ENCODE measurements at regions not wholly inside any gene's neighbourhood (a gene's known extent, or its start where the extent isn't known, plus 50 kb on each side); places are given as distances from the start of the nearest gene placed in this dataset.

DNA sequence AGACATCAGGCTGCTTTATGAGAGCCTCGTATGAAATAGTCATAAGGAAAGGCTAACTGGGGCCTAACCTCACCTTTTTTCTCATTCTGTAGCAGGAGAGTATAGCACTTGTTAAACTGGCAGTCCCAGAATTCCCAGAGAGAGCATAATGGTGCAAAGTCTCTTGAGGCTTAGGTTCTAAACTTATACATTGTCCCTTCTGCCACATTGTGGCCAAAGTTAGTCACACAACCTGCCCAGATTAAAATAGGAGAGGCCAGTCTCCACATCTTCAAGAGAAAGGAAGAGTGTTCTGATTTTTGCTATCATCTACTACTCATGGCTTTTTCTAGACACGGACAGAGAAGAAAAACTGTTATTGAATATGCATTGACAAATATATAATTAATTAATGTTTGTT lies 1588.9 kb upstream of the PCDH7 start:
- ATAC-seq (no peak), DNase-seq (no peak)
- intact Hi-C loops (cut with DNase I) = no loop called here
- Histone ChIP-seq H3K4me3 (no peak overlapping the region), H3K36me3 (replicated peaks in 1 of 2; ENCODE audit: insufficient read depth in 1 of 2, low read depth in 2 of 2) (no peaks in the 10 kb centered on the region), H3K27ac (no peak overlapping the region), H3K4me1 (no peaks in the 10 kb centered on the region), H3K9me3 (no peaks in the 10 kb centered on the region), H3K27me3 (no peaks in the 10 kb centered on the region)
- no peak for TF ChIP-seq POLR2A (IDR thresholded peaks at IDR 0.05)
- 40 to 55% methylated on average over 2 of the region's 2 CpGs for WGBS, 2 donors

- peak overlapping the region in 1 of 4 donors; percentile 8 for H3K27ac ChIP-seq
- intact Hi-C loops (cut with DNase I) = no loop called here
- 32 to 37% methylated on average over 2 of the region's 2 CpGs for WGBS, 2 donors
- no peaks in the 10 kb centered on the region for H3K9me3 ChIP-seq
- TF ChIP-seq POLR2A (IDR thresholded peaks at IDR 0.05) = no peak
- TF ChIP-seq CTCF (IDR thresholded peaks at IDR 0.05) = no peak
- ATAC-seq (no peak), DNase-seq (no peak)
- H3K4me1 ChIP-seq = no peaks in the 10 kb centered on the region
- no peaks in the 10 kb centered on the region for H3K36me3 ChIP-seq (replicated peaks in 1 of 2; ENCODE audit: insufficient read depth in 1 of 2, low read depth in 2 of 2)
- no peak overlapping the region for H3K4me3 ChIP-seq
- no peaks in the 10 kb centered on the region for H3K27me3 ChIP-seq
These were observed 1577.5 kb upstream of the PCDH7 start for GRCh38 chr4:29142708-29143107.

DNA sequence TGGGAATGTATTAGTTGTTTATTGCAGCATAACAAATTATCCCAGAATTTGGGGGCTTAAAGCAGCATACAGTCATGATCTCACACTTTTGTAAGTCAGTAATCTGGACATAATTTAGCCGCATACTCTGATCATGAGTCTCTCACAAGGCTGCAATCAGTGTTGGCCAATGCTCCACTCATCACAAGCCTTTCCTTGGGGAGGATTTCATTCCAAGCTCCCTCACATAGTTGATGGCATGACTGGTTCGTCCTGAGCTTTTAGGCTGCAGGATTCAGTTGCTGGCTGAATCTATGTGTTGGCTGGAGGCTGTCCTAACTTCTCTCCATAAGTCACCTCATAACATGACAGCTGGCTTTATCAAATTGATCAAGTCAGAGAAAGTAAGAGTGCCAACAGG lies 1568.6 kb upstream of the PCDH7 start:
- TF ChIP-seq POLR2A (IDR thresholded peaks at IDR 0.05) (no peak), CTCF (IDR thresholded peaks at IDR 0.05) (no peak)
- Histone ChIP-seq H3K36me3 (replicated peaks in 1 of 2; ENCODE audit: insufficient read depth in 1 of 2, low read depth in 2 of 2) (no peaks in the 10 kb centered on the region), H3K4me3 (no peak overlapping the region), H3K9me3 (no peaks in the 10 kb centered on the region), H3K27ac (no peak overlapping the region), H3K27me3 (no peaks in the 10 kb centered on the region), H3K4me1 (no peaks in the 10 kb centered on the region)
- no peak for DNase-seq
- intact Hi-C loops (cut with DNase I) = no loop called here
- WGBS, 2 donors = 50 to 57% methylated on average over 2 of the region's 2 CpGs
- no peak for ATAC-seq

DNA sequence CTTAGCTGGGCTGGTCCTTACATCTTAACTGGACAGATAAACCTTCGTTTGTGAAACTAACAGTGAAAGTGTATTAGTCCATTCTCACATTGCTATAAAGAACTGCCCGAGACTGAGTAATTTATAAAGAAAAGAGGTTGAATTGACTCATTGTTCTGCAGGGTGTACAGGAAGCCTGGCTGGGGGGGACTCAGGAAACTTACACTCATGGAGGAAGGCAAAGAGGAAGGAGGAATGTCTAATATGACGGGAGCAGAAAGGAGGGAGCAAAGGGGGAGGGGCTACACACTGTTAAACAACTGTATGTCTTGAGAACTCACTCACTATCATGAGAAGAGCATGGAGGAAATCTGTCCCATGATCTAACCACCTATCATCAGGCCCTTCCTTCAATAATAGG lies 1566.5 kb upstream of the PCDH7 start:
- 11 to 21% methylated on average over 3 of the region's 3 CpGs for WGBS, 2 donors
- H3K36me3 ChIP-seq (replicated peaks in 1 of 2; ENCODE audit: insufficient read depth in 1 of 2, low read depth in 2 of 2) = no peaks in the 10 kb centered on the region
- H3K27ac ChIP-seq = no peak overlapping the region
- ATAC-seq (no peak), DNase-seq (no peak)
- H3K9me3 ChIP-seq = no peaks in the 10 kb centered on the region
- H3K4me1 ChIP-seq = no peaks in the 10 kb centered on the region
- TF ChIP-seq CTCF (IDR thresholded peaks at IDR 0.05) (no peak), POLR2A (IDR thresholded peaks at IDR 0.05) (no peak)
- intact Hi-C loops (cut with DNase I) = no loop called here
- no peak overlapping the region for H3K4me3 ChIP-seq
- no peaks in the 10 kb centered on the region for H3K27me3 ChIP-seq

DNA sequence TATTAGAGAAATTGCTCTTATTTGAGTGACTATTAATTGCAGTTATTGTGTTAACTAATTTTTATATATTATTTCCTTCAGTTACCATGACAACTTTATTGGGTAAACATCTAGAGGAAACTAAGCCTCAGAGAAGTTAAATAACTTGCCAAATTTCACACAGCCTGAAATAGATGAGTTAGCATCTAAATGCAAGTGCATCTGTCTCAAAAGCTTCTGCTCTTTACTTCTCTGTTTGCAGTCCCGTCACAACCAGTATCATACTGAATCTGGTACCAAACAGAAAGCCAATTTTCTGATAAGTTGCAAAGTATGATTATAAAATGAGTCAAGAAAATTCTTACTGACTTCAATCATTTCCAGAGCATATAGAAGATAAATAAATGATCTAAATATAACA lies 1544.9 kb upstream of the PCDH7 start:
- Histone ChIP-seq H3K27me3 (no peaks in the 10 kb centered on the region), H3K4me1 (no peaks in the 10 kb centered on the region), H3K36me3 (replicated peaks in 1 of 2; ENCODE audit: insufficient read depth in 1 of 2, low read depth in 2 of 2) (no peaks in the 10 kb centered on the region), H3K4me3 (no peak overlapping the region), H3K27ac (no peak overlapping the region), H3K9me3 (no peaks in the 10 kb centered on the region)
- intact Hi-C loops (cut with DNase I) = no loop called here
- no peak for DNase-seq
- WGBS, 2 donors = 42 to 43% methylated on average over 1 of the region's 1 CpG
- no peak for TF ChIP-seq POLR2A (IDR thresholded peaks at IDR 0.05)
- no peak for TF ChIP-seq CTCF (IDR thresholded peaks at IDR 0.05)
- no peak for ATAC-seq

Data from body of pancreas (tissue), 4 donors.